Glutamatergic neuron (in vitro differentiated cells): ENCODE measurements at regions not wholly inside any gene's neighbourhood (a gene's known extent, or its start where the extent isn't known, plus 50 kb on each side); places are given as distances from the start of the nearest gene placed in this dataset.

Experiments
- DNase-seq: peaks from one replicate; pipeline ENCODE4 v3.0.0; 2022
- H3K27ac Mint-ChIP-seq: one replicate; pipeline ENCODE4 v1.8.0; 2020; ENCODE audit warnings: mild to moderate bottlenecking, mixed read lengths, inconsistent platforms; ENCODE audit not compliant: unreplicated experiment
- H3K27me3 Mint-ChIP-seq: one replicate; pipeline ENCODE4 v1.8.0; 2020; ENCODE audit warnings: mild to moderate bottlenecking, moderate library complexity, mixed read lengths, inconsistent platforms; ENCODE audit not compliant: unreplicated experiment
- H3K36me3 Mint-ChIP-seq: one replicate; pipeline ENCODE4 v1.8.0; 2020; ENCODE audit warnings: mild to moderate bottlenecking, mixed read lengths, inconsistent platforms; ENCODE audit not compliant: unreplicated experiment
- H3K4me1 Mint-ChIP-seq: one replicate; pipeline ENCODE4 v1.8.0; 2020; ENCODE audit warnings: mild to moderate bottlenecking, low read depth, mixed read lengths, inconsistent platforms; ENCODE audit not compliant: unreplicated experiment
- H3K4me3 Mint-ChIP-seq: one replicate; pipeline ENCODE4 v1.8.0; 2020; ENCODE audit warnings: mild to moderate bottlenecking, mixed read lengths, inconsistent platforms; ENCODE audit not compliant: unreplicated experiment
- H3K9me3 Mint-ChIP-seq: one replicate; pipeline ENCODE4 v1.8.0; 2020; ENCODE audit warnings: mild to moderate bottlenecking, moderate library complexity, mixed read lengths, inconsistent platforms; ENCODE audit not compliant: unreplicated experiment
- TF ChIP-seq, protein P1 (sequence below): fragments of 200-600 bp; sonication (generic); IDR thresholded peaks from one replicate; pipeline ENCODE4 v1.5.0; 2021; ENCODE audit not compliant: partially characterized antibody, unreplicated experiment

- no peak for DNase-seq
- TF ChIP-seq, protein P1, sequence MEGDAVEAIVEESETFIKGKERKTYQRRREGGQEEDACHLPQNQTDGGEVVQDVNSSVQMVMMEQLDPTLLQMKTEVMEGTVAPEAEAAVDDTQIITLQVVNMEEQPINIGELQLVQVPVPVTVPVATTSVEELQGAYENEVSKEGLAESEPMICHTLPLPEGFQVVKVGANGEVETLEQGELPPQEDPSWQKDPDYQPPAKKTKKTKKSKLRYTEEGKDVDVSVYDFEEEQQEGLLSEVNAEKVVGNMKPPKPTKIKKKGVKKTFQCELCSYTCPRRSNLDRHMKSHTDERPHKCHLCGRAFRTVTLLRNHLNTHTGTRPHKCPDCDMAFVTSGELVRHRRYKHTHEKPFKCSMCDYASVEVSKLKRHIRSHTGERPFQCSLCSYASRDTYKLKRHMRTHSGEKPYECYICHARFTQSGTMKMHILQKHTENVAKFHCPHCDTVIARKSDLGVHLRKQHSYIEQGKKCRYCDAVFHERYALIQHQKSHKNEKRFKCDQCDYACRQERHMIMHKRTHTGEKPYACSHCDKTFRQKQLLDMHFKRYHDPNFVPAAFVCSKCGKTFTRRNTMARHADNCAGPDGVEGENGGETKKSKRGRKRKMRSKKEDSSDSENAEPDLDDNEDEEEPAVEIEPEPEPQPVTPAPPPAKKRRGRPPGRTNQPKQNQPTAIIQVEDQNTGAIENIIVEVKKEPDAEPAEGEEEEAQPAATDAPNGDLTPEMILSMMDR, result no peak
- no peaks in the 10 kb centered on the region for H3K9me3 Mint-ChIP-seq
- H3K4me3 Mint-ChIP-seq, result no peak overlapping the region
- H3K27me3 Mint-ChIP-seq, result no peaks in the 10 kb centered on the region
- H3K27ac Mint-ChIP-seq, result peak overlapping the region; percentile 60
- H3K4me1 Mint-ChIP-seq, result peaks cover 16% of the 10 kb centered on the region
- peaks cover 10% of the 10 kb centered on the region for H3K36me3 Mint-ChIP-seq
Measured at GRCh38 chr5:123753937-123754891, 242.2 kb downstream of the CSNK1G3 start.

- Mint-ChIP-seq H3K4me3 (no peak overlapping the region), H3K9me3 (no peaks in the 10 kb centered on the region), H3K36me3 (peaks cover 2% of the 10 kb centered on the region), H3K4me1 (peaks cover 16% of the 10 kb centered on the region), H3K27ac (no peak overlapping the region), H3K27me3 (no peaks in the 10 kb centered on the region)
- no peak for DNase-seq
- TF ChIP-seq, protein P1, result no peak
Measured at GRCh38 chr5:123753180-123753936, 241.4 kb downstream of the CSNK1G3 start.

GRCh38 chr5:123752552-123753179 lies 240.7 kb downstream of the CSNK1G3 start:
- H3K4me1 Mint-ChIP-seq, result peaks cover 16% of the 10 kb centered on the region
- H3K9me3 Mint-ChIP-seq, result no peaks in the 10 kb centered on the region
- H3K36me3 Mint-ChIP-seq, result no peaks in the 10 kb centered on the region
- TF ChIP-seq, protein P1, result no peak
- no peak overlapping the region for H3K4me3 Mint-ChIP-seq
- no peaks in the 10 kb centered on the region for H3K27me3 Mint-ChIP-seq
- no peak overlapping the region for H3K27ac Mint-ChIP-seq
- no peak for DNase-seq

DNA sequence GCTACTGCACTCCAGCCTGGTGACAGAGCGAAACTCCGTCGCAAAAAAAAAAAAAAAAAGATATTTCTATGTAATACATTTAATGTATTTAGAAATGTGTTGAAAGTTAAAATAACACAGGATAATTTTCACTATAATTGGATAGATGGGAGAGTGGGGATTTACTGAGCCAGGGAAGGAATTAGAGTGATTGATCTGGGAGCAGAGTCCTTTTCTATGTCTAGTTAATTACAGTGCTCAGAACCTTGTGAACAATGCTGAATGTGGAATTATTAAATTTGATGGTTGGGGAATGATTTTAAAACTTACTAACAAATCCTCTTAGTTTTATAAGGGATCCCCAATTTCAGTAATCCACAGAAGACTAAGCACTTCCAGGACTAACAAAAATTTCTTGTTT lies 239.7 kb downstream of the CSNK1G3 start:
- H3K9me3 Mint-ChIP-seq, result no peaks in the 10 kb centered on the region
- H3K27me3 Mint-ChIP-seq, result no peaks in the 10 kb centered on the region
- peaks cover 16% of the 10 kb centered on the region for H3K4me1 Mint-ChIP-seq
- no peak overlapping the region for H3K27ac Mint-ChIP-seq
- no peak for DNase-seq
- TF ChIP-seq, protein P1, result no peak
- H3K36me3 Mint-ChIP-seq, result no peaks in the 10 kb centered on the region
- H3K4me3 Mint-ChIP-seq, result no peak overlapping the region
